Peyer's patch (tissue), 4 donors: ENCODE measurements at regions not wholly inside any gene's neighbourhood (a gene's known extent, or its start where the extent isn't known, plus 50 kb on each side); places are given as distances from the start of the nearest gene placed in this dataset.
"Not testable (repeated sequence)": the region's sequence is repeated elsewhere in the genome, so short reads cannot be mapped to it uniquely, and the experiment has no call there.

Source experiments
- POLR2A ChIP-seq, 2 donors: fragments of 450-650 bp; IDR thresholded peaks; one replicate each; pipeline ENCODE4 v1.5.1; 2017; ENCODE audit warnings: antibody characterized with exemption in 2 of 2, mild to moderate bottlenecking in 2 of 2, moderate library complexity in 2 of 2
- TF ChIP-seq, protein P1 (sequence below), 6 experiments: fragments of 450-650 bp in 4 of 6; fragments of 200-600 bp in 2 of 6; sonication (generic) in 1 of 6; IDR thresholded peaks; one replicate each; pipeline ENCODE4 v1.5.1; 2017 to 2019; ENCODE audit warnings: antibody characterized with exemption in 6 of 6, mild to moderate bottlenecking in 3 of 6, moderate library complexity in 1 of 6

- TF ChIP-seq, protein P1, sequence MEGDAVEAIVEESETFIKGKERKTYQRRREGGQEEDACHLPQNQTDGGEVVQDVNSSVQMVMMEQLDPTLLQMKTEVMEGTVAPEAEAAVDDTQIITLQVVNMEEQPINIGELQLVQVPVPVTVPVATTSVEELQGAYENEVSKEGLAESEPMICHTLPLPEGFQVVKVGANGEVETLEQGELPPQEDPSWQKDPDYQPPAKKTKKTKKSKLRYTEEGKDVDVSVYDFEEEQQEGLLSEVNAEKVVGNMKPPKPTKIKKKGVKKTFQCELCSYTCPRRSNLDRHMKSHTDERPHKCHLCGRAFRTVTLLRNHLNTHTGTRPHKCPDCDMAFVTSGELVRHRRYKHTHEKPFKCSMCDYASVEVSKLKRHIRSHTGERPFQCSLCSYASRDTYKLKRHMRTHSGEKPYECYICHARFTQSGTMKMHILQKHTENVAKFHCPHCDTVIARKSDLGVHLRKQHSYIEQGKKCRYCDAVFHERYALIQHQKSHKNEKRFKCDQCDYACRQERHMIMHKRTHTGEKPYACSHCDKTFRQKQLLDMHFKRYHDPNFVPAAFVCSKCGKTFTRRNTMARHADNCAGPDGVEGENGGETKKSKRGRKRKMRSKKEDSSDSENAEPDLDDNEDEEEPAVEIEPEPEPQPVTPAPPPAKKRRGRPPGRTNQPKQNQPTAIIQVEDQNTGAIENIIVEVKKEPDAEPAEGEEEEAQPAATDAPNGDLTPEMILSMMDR (IDR thresholded peaks at IDR 0.05), result not testable (repeated sequence)
- not testable (repeated sequence) for TF ChIP-seq POLR2A (IDR thresholded peaks at IDR 0.05)
Observed at GRCh38 chr13:18643644-18644172, 537.9 kb downstream of the TUBA3C start.
